PC-9 (cell line): ENCODE measurements at regions not wholly inside any gene's neighbourhood (a gene's known extent, or its start where the extent isn't known, plus 50 kb on each side); places are given as distances from the start of the nearest gene placed in this dataset.

ENCODE experiments used
- EZH2 ChIP-seq: fragments of 200-600 bp; sonication (generic); IDR thresholded peaks from 2 replicates; pipeline ENCODE4 v1.8.0; 2017; ENCODE audit warnings: antibody characterized with exemption, low read depth
- TF ChIP-seq, protein P1 (sequence below): fragments of 200-600 bp; sonication (generic); conservative IDR thresholded peaks from 2 replicates; pipeline ENCODE4 v1.6.1; 2017; ENCODE audit warnings: mixed run types, antibody characterized with exemption, mild to moderate bottlenecking, moderate library complexity

GRCh38 chr10:3263082-3263481, 90.5 kb upstream of the PITRM1 start:
- TF ChIP-seq, protein P1, sequence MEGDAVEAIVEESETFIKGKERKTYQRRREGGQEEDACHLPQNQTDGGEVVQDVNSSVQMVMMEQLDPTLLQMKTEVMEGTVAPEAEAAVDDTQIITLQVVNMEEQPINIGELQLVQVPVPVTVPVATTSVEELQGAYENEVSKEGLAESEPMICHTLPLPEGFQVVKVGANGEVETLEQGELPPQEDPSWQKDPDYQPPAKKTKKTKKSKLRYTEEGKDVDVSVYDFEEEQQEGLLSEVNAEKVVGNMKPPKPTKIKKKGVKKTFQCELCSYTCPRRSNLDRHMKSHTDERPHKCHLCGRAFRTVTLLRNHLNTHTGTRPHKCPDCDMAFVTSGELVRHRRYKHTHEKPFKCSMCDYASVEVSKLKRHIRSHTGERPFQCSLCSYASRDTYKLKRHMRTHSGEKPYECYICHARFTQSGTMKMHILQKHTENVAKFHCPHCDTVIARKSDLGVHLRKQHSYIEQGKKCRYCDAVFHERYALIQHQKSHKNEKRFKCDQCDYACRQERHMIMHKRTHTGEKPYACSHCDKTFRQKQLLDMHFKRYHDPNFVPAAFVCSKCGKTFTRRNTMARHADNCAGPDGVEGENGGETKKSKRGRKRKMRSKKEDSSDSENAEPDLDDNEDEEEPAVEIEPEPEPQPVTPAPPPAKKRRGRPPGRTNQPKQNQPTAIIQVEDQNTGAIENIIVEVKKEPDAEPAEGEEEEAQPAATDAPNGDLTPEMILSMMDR: no peak
- TF ChIP-seq EZH2: no peak
